NCI-H2107 (cell line): ENCODE measurements at regions not wholly inside any gene's neighbourhood (a gene's known extent, or its start where the extent isn't known, plus 50 kb on each side); places are given as distances from the start of the nearest gene placed in this dataset.
"Not testable (repeated sequence)": the region's sequence is repeated elsewhere in the genome, so short reads cannot be mapped to it uniquely, and the experiment has no call there.

ENCODE experiments used
- DNase-seq: peaks from one replicate; lab custom pipeline; 2025; lab: John Stamatoyannopoulos, UW

GRCh38 chr6:113194090-113194489 lies 663.1 kb upstream of the MARCKS start:
- no peak for DNase-seq

DNA sequence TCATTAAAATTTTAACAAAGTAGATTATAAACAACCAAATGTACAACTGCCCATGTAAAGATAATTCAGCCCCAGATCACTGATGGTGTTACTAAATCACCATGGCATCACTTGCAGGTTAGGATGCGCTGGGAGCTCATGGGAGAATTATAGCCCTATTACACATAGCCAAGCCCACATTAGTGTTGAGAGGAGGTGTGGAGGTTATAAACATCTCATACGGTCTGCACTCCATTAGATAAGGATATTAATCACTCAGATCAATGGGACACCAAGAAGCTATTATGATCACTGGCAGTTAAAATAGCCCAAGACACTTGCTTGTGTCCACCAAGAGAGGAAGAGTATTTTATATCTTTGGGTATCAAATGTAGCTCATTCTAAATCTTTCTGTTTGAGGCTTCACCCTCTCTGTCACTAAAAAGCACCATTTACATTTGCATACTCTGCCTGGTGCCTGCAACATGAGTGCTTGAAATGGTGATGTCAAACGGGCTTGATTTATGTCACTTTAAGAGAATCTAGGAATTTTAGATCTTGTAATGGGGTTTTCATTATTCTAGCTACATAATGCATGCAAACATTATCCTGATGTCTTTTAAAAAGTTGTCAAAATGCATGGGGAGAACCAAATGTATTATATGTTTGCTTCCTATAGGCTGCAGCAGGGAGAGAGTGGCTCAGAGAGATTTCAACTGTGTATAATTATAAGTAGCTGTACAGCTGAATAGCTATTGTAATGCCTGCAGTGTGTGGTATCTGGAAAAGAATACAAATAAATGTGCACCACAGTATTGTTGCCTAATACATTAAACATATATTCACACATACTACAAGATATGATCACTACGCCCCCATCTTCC lies 654.1 kb upstream of the MARCKS start:
- no peak for DNase-seq

GRCh38 chr6:113203715-113204110 lies 653.4 kb upstream of the MARCKS start:
- DNase-seq, result no peak

DNA sequence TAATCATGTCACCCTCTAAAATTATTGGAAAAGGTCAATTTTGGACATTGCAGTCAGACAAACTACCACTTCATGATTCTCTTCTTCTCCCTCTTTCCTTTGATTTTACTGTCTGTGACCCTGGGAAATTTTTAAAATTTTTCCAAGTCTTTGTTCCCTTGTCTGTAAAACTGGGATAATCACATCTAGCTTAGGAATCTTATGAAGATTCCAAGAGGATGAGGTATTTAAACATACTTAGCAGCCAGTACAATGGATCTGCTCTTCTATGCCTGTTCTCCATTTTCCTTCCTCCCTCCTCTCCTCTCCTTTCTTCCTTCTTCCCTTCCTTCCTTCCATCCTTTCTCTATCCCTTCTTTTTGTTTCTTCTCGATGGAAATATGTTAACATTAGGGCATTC lies 651.6 kb upstream of the MARCKS start:
- no peak for DNase-seq

DNA sequence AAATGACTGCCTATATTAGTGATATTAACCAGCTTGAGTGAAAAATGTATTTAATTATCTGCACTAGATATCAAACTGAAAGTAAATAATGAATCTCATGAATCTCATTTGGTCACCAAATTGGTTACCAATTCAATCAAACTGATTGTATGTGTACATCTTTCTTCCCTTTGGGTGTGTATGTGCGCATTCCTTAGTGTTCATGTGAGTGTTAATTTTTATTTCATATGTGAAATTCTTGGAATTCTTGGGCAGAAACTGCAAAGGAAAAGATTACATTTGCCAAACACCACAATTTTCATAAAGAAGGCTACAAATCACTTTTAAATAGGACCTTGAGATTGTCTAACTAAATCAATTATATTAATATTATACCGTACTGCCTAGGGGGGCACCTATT lies 648.4 kb upstream of the MARCKS start:
- no peak for DNase-seq

DNA sequence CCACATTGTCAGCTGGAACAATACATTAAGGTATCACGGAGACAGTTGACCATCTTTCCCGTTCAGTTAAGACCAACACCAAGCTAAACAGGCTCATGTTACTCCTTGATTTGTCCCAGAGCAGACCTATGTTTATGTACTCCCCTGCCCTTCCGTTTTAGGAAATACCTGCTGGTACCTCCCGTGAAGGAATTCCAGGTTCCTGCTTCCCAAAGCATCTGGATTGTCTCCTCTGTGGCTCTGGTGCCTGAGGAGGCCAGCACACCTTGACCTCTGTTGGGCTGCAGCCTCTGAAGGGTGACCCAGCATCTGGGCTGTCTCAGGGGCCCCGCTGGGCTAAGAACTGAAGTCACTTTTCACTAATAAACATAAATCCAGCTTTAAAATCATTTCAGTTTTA lies 647.8 kb upstream of the MARCKS start:
- DNase-seq, result no peak

- no peak for DNase-seq
Measured at GRCh38 chr6:113211170-113211569, 646.0 kb upstream of the MARCKS start.

DNA sequence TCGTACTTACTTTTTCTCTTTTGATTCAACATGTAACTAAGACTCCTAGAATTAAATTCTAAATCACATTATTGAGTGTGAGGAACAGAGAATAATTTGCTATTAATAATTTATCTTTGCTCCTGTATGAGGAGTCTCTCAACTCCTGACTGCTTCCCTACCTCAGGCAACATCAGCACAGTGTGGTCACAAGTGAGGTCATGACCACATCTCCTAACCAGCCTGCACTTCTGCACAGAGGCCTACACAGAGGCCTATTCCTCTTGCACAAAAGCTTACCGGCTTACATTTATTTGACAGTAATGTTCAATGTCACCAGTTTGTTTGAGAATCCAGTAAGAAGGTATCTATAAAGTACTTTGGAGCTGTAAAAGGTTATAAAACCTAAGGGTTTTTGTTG lies 637.4 kb upstream of the MARCKS start:
- no peak for DNase-seq

GRCh38 chr6:113220832-113221231 lies 636.3 kb upstream of the MARCKS start:
- no peak for DNase-seq

DNA sequence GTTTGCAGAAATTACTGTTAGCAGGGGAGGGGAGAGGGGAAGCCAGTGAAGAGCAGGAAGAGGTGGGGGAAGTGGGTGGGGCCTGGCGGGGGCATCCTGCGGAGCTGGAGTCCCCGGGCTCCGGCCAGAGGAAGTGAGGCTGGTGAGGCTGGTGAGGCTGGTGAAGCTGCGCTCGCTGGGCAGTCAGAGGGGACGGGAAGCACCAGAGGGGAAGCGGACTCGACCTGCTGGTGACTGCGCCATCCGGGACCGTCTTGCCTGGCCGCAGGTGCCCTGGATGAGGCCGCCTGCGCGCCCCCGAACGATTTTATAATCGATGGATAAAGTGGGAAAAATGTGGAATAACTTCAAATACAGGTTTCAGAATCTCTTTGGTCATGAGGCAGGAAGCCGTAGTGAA lies 635.3 kb upstream of the MARCKS start:
- no peak for DNase-seq

DNA sequence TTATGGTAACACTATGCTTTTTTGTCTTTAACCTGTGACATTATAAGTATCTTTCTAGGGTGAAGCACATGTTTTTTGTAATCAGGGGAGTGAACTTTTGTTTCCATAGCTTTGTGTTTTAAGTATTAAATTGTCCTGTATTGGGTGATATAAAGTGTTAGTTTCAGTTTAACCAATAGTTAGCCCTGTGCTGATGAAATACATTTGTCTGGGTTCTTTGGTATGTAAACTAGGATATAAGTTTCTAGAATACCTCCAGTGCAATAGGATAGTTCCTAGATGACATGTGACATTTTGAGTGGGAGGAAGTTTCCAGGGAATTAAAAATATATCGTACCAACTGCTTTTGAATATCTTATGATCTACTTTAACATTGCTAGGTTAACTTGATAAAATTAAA lies 611.0 kb upstream of the MARCKS start:
- no peak for DNase-seq

DNA sequence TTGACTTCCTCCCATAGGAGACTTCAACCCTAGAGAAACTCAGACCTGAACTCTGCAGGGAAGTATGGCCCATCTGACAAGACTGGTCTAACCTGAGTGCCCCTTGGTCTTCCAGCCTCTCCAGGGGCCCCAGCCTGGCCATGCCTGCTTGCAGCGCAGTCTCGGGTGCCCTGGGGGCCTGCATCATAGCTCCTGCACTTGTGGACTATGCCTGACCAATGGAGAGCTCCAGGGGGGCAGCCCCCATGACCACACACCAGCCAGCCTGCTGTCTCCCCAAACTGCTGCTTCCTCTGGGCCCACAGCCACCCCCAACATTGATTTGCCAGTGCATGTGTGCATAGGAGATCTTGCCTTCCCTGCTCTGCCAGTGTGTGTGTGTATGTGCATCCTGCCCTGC lies 608.6 kb upstream of the MARCKS start:
- no peak for DNase-seq

DNA sequence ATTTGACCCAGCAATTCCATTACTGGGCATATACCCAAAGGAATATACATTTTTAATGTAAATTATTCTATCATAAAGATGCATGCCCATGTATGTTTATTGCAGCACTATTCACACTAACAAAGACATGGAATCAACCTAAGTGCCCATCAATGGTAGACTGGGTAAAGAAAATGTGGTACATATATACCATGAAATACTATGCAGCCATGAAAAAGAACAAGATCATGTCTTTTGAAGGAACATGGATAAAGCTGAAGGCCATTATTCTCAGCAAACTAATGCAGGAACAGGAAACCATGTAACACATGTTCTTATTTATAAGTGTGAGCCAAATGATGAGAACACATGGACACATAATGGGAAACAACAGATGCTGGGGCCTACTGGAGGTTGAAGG lies 603.0 kb upstream of the MARCKS start:
- DNase-seq, result not testable (repeated sequence)

DNA sequence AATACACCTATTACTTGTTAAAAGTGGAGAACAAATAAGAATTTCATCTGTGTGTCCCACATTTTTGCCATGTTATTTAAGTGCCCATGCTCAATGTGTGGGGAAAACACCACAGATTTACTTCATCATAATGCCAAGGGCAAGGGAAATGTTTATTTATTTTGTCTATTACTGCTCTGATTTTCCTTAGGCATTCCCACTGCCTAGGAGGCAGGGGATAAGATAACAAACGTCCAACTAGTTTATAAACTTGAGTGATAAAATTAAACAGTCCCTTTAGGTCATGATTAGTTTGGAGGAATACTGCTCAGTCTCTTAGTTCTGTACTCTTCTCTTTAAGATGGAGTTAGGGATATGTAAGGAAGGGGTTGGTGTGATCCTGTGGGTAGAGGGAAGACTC lies 598.4 kb upstream of the MARCKS start:
- no peak for DNase-seq

- no peak for DNase-seq
Measured at GRCh38 chr6:113271437-113271836, 585.7 kb upstream of the MARCKS start.

- no peak for DNase-seq
Measured at GRCh38 chr6:113276601-113277000, 580.5 kb upstream of the MARCKS start.

DNA sequence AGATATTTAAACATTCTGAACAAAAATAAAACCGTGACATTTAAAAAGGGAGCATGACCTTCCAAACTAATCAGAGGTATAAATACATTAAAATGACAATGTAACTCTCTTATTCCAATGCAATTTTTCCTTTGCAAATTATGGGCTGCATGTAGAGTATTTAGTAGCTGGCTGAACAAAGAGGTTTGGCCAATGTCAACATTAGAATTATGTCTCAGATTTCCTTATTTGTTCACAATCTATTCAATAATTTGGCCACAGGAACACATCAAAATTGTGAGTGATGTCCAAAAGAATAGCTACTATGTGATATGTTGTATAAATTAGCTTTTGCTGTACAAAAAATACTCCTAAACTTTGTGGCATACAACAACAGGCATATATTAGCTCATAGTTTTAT lies 580.0 kb upstream of the MARCKS start:
- no peak for DNase-seq

DNA sequence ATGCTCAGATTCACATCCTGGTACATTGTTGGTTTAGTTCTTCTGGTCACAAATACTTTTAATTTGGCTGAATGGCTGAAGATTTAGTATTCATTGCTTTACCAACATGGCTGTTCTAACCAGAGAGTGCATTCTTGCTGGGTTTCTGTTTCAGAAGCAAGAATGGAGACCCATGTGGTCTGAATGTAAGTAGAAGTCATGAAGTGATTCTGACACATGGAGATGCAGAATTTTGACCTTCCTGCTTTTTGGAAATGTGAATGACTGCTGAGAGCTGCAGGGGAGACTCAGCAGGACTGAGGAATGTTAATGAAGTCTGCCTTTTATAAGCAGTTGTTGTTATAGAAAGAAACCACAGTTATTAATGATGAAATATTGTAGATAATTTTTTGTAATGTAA lies 576.1 kb upstream of the MARCKS start:
- DNase-seq, result no peak

DNA sequence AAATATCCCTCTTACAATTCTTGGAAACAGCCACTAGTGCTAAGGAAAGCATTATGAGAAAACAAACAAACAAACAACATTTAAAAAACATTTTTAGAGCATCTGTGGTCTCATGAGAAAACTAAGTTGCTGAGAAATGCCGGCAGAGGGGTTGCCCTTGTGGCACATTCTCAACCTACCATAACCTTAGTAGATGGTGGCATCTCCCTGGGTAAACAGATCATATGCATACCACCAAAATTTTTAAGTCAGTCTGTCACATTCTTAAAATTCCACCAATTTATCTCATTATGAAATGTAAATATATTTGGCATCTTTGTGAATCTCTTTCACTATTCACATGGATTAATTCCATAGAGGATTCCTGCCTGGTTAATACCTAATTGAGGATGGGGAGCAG lies 575.7 kb upstream of the MARCKS start:
- no peak for DNase-seq

- DNase-seq, result no peak
Measured at GRCh38 chr6:113287396-113287795, 569.7 kb upstream of the MARCKS start.

- DNase-seq, result no peak
Measured at GRCh38 chr6:113288409-113288808, 568.7 kb upstream of the MARCKS start.

DNA sequence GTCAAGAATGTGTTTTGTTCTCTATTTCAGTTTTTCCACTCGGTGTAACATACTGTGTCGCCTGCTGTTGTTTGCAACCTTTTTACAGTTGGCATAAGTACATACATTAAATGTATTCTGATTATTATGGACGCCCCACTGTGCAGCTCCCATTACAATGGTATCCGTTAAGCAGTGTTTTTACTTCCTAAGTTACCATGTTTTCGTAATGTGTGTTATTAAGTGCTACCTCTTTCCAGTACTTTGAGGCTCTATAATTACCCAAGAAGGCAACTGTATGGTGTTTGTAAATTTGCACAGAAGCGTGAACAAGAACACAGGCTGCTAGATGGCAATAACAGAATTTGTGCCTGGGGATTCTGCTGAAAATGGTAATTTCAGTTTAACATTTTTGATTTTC lies 568.0 kb upstream of the MARCKS start:
- peak; percentile 64 for DNase-seq

- DNase-seq, result no peak
Measured at GRCh38 chr6:113290684-113291083, 566.5 kb upstream of the MARCKS start.

GRCh38 chr6:113291751-113292445 lies 565.2 kb upstream of the MARCKS start:
- no peak for DNase-seq
